PC-9 (cell line): ENCODE measurements at regions not wholly inside any gene's neighbourhood (a gene's known extent, or its start where the extent isn't known, plus 50 kb on each side); places are given as distances from the start of the nearest gene placed in this dataset.

Experiments
- BruUV-seq: library from RNA; stranded (reverse); fragments of 400-500 nt; replicated peaks from 2 replicates; lab custom pipeline; 2021; lab: Mats Ljungman, UMichigan
- CTCF ChIA-PET: fragments of 300-600 bp; sonication (Branson Sonifier 250); formaldehyde crosslinking; loops from one replicate; lab custom pipeline; 2022; ENCODE audit warnings: antibody characterized with exemption; lab: Charles Lee
- POLR2A ChIA-PET: fragments of 300-600 bp; sonication (Branson Sonifier 250); formaldehyde crosslinking; loops from one replicate; lab custom pipeline; 2022; ENCODE audit warnings: antibody characterized with exemption; ENCODE audit not compliant: unreplicated experiment; lab: Charles Lee
- DNase-seq, 2 experiments: peaks; one replicate each; pipeline versions ENCODE4 v3.0.0 to v3.0.0-alpha.2; 2015 to 2022; ENCODE audit warnings: mixed read lengths in 1 of 2
- H2AFZ ChIP-seq: fragments of 200-600 bp; sonication (generic); 2 replicates; pipeline ENCODE4 v1.8.1; 2017; ENCODE audit warnings: antibody characterized with exemption
- H3F3A ChIP-seq: fragments of 200-600 bp; sonication (generic); 2 replicates; pipeline ENCODE4 v1.8.1; 2017; ENCODE audit warnings: antibody characterized with exemption, mild to moderate bottlenecking, low read depth; ENCODE audit not compliant: insufficient read depth
- H3K27ac ChIP-seq: fragments of 200-600 bp; sonication (generic); 2 replicates; pipeline ENCODE4 v1.6.1; 2016; ENCODE audit warnings: mixed run types
- H3K27me3 ChIP-seq: fragments of 200-600 bp; sonication (generic); 2 replicates; pipeline ENCODE4 v1.6.1; 2016; ENCODE audit warnings: low read depth, mixed run types; ENCODE audit not compliant: insufficient read depth
- H3K36me3 ChIP-seq: fragments of 200-600 bp; sonication (generic); 2 replicates; pipeline ENCODE4 v1.6.1; 2016; ENCODE audit warnings: low read depth, mixed run types
- H3K4me1 ChIP-seq: fragments of 200-600 bp; sonication (generic); replicated peaks from 2 replicates; pipeline ENCODE4 v1.6.1; 2016; ENCODE audit warnings: mixed run types; ENCODE audit not compliant: insufficient read depth
- H3K4me2 ChIP-seq: fragments of 200-600 bp; sonication (generic); 2 replicates; pipeline ENCODE4 v1.6.1; 2017; ENCODE audit warnings: mixed run types
- H3K4me3 ChIP-seq: fragments of 200-600 bp; sonication (generic); 2 replicates; pipeline ENCODE4 v1.6.1; 2016; ENCODE audit warnings: mixed run types
- H3K79me2 ChIP-seq: fragments of 200-600 bp; sonication (generic); 2 replicates; pipeline ENCODE4 v1.6.1; 2017; ENCODE audit warnings: low read depth, mixed run types
- H3K9me2 ChIP-seq: fragments of 200-600 bp; sonication (generic); 2 replicates; pipeline ENCODE4 v1.8.1; 2017; ENCODE audit warnings: mild to moderate bottlenecking; ENCODE audit not compliant: insufficient read depth
- H3K9me3 ChIP-seq: fragments of 200-600 bp; sonication (generic); 2 replicates; pipeline ENCODE4 v1.8.1; 2016; ENCODE audit warnings: low read depth; ENCODE audit not compliant: insufficient read depth
- H4K20me1 ChIP-seq: fragments of 200-600 bp; sonication (generic); 2 replicates; pipeline ENCODE4 v1.8.1; 2017; ENCODE audit not compliant: insufficient read depth
- EZH2 ChIP-seq: fragments of 200-600 bp; sonication (generic); IDR thresholded peaks from 2 replicates; pipeline ENCODE4 v1.8.0; 2017; ENCODE audit warnings: antibody characterized with exemption, low read depth
- intact Hi-C: fragments of 100-400 bp; cut with micrococcal nuclease; formaldehyde crosslinking; loops from one replicate; pipeline ENCODE4 v1.10.0; 2022; ENCODE audit not compliant: unreplicated experiment
- TF ChIP-seq, protein P1 (sequence below): fragments of 200-600 bp; sonication (generic); conservative IDR thresholded peaks from 2 replicates; pipeline ENCODE4 v1.6.1; 2017; ENCODE audit warnings: mixed run types, antibody characterized with exemption, mild to moderate bottlenecking, moderate library complexity

DNA sequence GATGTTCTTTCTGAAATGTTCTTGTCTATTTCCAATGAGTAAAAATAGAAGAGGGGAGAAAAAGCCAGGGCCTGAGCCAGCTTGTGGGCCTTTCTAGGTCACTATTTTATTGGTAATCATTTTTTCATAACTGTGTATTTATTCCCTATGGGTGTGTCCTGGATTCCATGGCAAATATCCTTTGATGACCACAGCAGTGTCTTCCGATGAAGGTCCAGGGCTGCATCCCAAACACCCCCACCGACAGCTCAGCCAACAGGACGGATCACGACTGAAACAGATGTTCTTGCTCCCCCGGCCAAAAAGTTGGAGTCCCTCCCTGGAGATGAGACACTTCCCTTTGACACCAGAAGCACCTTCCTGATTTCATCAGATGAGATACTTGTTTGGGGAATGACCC lies 105.4 kb upstream of the PLEKHG1 start:
- POLR2A ChIA-PET: no interaction called here
- no peaks in the 10 kb centered on the region for H3K9me2 ChIP-seq

GRCh38 chr6:150495126-150495525 lies 104.6 kb upstream of the PLEKHG1 start:
- no peaks in the 10 kb centered on the region for H3K36me3 ChIP-seq
- no TSS peak for BruUV-seq
- no peaks in the 10 kb centered on the region for H3K79me2 ChIP-seq
- peaks cover 36% of the 10 kb centered on the region for H3K4me1 ChIP-seq
- ChIA-PET POLR2A (no interaction called here), CTCF (no interaction called here)
- no peak overlapping the region for H3K4me2 ChIP-seq
- H2AFZ ChIP-seq: no peak overlapping the region
- no peaks in the 10 kb centered on the region for H3K27me3 ChIP-seq
- intact Hi-C loops: loop anchor here (10.0 kb wide), 1 partner anchor 100 kb away; the partner anchor contains the start of gene PLEKHG1
- no peak overlapping the region for H3K27ac ChIP-seq
- no peaks in the 10 kb centered on the region for H4K20me1 ChIP-seq
- no peaks in the 10 kb centered on the region for H3K9me2 ChIP-seq
- H3F3A ChIP-seq: peaks cover 40% of the 10 kb centered on the region
- H3K9me3 ChIP-seq: no peaks in the 10 kb centered on the region
- TF ChIP-seq, protein P1, sequence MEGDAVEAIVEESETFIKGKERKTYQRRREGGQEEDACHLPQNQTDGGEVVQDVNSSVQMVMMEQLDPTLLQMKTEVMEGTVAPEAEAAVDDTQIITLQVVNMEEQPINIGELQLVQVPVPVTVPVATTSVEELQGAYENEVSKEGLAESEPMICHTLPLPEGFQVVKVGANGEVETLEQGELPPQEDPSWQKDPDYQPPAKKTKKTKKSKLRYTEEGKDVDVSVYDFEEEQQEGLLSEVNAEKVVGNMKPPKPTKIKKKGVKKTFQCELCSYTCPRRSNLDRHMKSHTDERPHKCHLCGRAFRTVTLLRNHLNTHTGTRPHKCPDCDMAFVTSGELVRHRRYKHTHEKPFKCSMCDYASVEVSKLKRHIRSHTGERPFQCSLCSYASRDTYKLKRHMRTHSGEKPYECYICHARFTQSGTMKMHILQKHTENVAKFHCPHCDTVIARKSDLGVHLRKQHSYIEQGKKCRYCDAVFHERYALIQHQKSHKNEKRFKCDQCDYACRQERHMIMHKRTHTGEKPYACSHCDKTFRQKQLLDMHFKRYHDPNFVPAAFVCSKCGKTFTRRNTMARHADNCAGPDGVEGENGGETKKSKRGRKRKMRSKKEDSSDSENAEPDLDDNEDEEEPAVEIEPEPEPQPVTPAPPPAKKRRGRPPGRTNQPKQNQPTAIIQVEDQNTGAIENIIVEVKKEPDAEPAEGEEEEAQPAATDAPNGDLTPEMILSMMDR: no peak
- no peak for TF ChIP-seq EZH2
- no peak overlapping the region for H3K4me3 ChIP-seq
- no peak for DNase-seq

More for the DNA sequence above, 105.4 kb upstream of the PLEKHG1 start:
- CTCF ChIA-PET: no interaction called here
- Histone ChIP-seq H2AFZ (no peak overlapping the region), H3K79me2 (no peaks in the 10 kb centered on the region), H3K36me3 (no peaks in the 10 kb centered on the region), H3F3A (peaks cover 46% of the 10 kb centered on the region), H4K20me1 (no peaks in the 10 kb centered on the region), H3K4me1 (peaks cover 45% of the 10 kb centered on the region), H3K4me2 (no peak overlapping the region), H3K27me3 (no peaks in the 10 kb centered on the region), H3K9me3 (no peaks in the 10 kb centered on the region), H3K27ac (peak overlapping the region; percentile 98; the same call in 1 of the 2 replicates), H3K4me3 (no peak overlapping the region)
- intact Hi-C loops: loop anchor here (5.0 to 10.0 kb wide), 2 partner anchors 101 to 173 kb away; partner anchors contain the start of gene PLEKHG1
- DNase-seq: no peak
- no TSS peak for BruUV-seq
- TF ChIP-seq EZH2: no peak
- TF ChIP-seq, protein P1: no peak

- CTCF ChIA-PET: no interaction called here
- no peak overlapping the region for H3K4me3 ChIP-seq
- no peak for DNase-seq
- H3K79me2 ChIP-seq: no peaks in the 10 kb centered on the region
- TF ChIP-seq EZH2: no peak
- TF ChIP-seq, protein P1: no peak
- H2AFZ ChIP-seq: no peak overlapping the region
- H3K27me3 ChIP-seq: no peaks in the 10 kb centered on the region
- H3K27ac ChIP-seq: no peak overlapping the region
- BruUV-seq: no TSS peak
- no peaks in the 10 kb centered on the region for H3K9me2 ChIP-seq
- POLR2A ChIA-PET: no interaction called here
- H3K9me3 ChIP-seq: 0 out of 2 replicates have a peak, but pooled peaks cover 6% of the 10 kb centered on the region
- no peaks in the 10 kb centered on the region for H3K36me3 ChIP-seq
- H3F3A ChIP-seq: peaks cover 25% of the 10 kb centered on the region
- peaks cover 21% of the 10 kb centered on the region for H3K4me1 ChIP-seq
- H3K4me2 ChIP-seq: no peak overlapping the region
- no peaks in the 10 kb centered on the region for H4K20me1 ChIP-seq
- intact Hi-C loops: loop anchor here (10.0 kb wide), 1 partner anchor 98 kb away; the partner anchor contains the start of gene PLEKHG1
Measured at GRCh38 chr6:150496629-150497028, 103.1 kb upstream of the PLEKHG1 start.
